ENCODE measurements at regions not wholly inside any gene's neighbourhood (a gene's known extent, or its start where the extent isn't known, plus 50 kb on each side); places are given as distances from the start of the nearest gene placed in this dataset.

DNA sequence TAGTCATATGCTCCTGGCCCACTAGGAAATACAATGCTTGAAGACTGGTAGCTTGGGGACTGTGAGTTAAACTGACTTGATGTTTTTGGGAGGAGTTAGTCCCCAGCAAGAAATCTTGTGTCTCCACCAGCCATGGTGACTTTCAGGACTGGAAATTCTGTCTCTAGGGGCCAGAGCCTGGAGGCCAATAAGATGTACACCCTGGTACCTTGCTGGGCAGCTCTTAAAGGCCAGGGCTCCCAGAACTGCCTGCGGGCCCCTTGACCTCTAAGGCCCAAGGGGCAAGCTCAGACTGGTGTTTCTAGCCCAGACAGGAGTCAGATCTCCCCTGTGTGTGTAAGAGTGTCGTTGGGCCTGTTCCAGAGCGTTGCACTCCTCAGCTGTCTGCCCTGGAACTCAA lies 128.7 kb upstream of the C11orf58 start:
- TF ChIP-seq, protein P1, sequence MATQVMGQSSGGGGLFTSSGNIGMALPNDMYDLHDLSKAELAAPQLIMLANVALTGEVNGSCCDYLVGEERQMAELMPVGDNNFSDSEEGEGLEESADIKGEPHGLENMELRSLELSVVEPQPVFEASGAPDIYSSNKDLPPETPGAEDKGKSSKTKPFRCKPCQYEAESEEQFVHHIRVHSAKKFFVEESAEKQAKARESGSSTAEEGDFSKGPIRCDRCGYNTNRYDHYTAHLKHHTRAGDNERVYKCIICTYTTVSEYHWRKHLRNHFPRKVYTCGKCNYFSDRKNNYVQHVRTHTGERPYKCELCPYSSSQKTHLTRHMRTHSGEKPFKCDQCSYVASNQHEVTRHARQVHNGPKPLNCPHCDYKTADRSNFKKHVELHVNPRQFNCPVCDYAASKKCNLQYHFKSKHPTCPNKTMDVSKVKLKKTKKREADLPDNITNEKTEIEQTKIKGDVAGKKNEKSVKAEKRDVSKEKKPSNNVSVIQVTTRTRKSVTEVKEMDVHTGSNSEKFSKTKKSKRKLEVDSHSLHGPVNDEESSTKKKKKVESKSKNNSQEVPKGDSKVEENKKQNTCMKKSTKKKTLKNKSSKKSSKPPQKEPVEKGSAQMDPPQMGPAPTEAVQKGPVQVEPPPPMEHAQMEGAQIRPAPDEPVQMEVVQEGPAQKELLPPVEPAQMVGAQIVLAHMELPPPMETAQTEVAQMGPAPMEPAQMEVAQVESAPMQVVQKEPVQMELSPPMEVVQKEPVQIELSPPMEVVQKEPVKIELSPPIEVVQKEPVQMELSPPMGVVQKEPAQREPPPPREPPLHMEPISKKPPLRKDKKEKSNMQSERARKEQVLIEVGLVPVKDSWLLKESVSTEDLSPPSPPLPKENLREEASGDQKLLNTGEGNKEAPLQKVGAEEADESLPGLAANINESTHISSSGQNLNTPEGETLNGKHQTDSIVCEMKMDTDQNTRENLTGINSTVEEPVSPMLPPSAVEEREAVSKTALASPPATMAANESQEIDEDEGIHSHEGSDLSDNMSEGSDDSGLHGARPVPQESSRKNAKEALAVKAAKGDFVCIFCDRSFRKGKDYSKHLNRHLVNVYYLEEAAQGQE (IDR thresholded peaks at IDR 0.05; ENCODE audit: insufficient read depth in 1 of 2, low read depth in 2 of 2, low read length in 1 of 2): no peak
- TF ChIP-seq, protein P2, sequence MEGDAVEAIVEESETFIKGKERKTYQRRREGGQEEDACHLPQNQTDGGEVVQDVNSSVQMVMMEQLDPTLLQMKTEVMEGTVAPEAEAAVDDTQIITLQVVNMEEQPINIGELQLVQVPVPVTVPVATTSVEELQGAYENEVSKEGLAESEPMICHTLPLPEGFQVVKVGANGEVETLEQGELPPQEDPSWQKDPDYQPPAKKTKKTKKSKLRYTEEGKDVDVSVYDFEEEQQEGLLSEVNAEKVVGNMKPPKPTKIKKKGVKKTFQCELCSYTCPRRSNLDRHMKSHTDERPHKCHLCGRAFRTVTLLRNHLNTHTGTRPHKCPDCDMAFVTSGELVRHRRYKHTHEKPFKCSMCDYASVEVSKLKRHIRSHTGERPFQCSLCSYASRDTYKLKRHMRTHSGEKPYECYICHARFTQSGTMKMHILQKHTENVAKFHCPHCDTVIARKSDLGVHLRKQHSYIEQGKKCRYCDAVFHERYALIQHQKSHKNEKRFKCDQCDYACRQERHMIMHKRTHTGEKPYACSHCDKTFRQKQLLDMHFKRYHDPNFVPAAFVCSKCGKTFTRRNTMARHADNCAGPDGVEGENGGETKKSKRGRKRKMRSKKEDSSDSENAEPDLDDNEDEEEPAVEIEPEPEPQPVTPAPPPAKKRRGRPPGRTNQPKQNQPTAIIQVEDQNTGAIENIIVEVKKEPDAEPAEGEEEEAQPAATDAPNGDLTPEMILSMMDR (IDR thresholded peaks at IDR 0.05): no peak
- TF ChIP-seq SIN3A (IDR thresholded peaks at IDR 0.05; ENCODE audit: borderline replicate concordance, insufficient read depth, low read depth, low read length) (no peak), TCF7L2 (IDR thresholded peaks at IDR 0.05; ENCODE audit: low read depth, low read length) (no peak), POLR2AphosphoS5 (IDR thresholded peaks at IDR 0.05; ENCODE audit: low read depth, low read length) (no peak)
